ENCODE measurements at regions not wholly inside any gene's neighbourhood (a gene's known extent, or its start where the extent isn't known, plus 50 kb on each side); places are given as distances from the start of the nearest gene placed in this dataset.

GRCh38 chr4:58515226-58515625 is 1405.0 kb upstream of the IGFBP7 start:
- Histone ChIP-seq H3K79me2 (ENCODE audit: control insufficient read depth, low read length) (no peaks in the 10 kb centered on the region), H4K20me1 (ENCODE audit: control insufficient read depth, insufficient read depth, low read depth, low read length) (no peaks in the 10 kb centered on the region), H3K27me3 (ENCODE audit: control insufficient read depth, low read length) (no peaks in the 10 kb centered on the region), H3K4me3 (ENCODE audit: low read length) (no peak overlapping the region), H3K36me3 (ENCODE audit: control insufficient read depth, low read length) (no peaks in the 10 kb centered on the region), H3K4me2 (ENCODE audit: low read length) (no peak overlapping the region), H3K9me3 (ENCODE audit: control insufficient read depth, insufficient read depth, low read length) (no peaks in the 10 kb centered on the region), H3K27ac (ENCODE audit: low read depth, low read length) (no peak overlapping the region), H3K9me2 (replicated peaks; ENCODE audit: control insufficient read depth, low read length) (no peaks in the 10 kb centered on the region), H3F3A (ENCODE audit: control insufficient read depth, insufficient read depth) (no peaks in the 10 kb centered on the region), H3K4me1 (ENCODE audit: control insufficient read depth, low read length) (no peaks in the 10 kb centered on the region)
- TF ChIP-seq, protein P1, sequence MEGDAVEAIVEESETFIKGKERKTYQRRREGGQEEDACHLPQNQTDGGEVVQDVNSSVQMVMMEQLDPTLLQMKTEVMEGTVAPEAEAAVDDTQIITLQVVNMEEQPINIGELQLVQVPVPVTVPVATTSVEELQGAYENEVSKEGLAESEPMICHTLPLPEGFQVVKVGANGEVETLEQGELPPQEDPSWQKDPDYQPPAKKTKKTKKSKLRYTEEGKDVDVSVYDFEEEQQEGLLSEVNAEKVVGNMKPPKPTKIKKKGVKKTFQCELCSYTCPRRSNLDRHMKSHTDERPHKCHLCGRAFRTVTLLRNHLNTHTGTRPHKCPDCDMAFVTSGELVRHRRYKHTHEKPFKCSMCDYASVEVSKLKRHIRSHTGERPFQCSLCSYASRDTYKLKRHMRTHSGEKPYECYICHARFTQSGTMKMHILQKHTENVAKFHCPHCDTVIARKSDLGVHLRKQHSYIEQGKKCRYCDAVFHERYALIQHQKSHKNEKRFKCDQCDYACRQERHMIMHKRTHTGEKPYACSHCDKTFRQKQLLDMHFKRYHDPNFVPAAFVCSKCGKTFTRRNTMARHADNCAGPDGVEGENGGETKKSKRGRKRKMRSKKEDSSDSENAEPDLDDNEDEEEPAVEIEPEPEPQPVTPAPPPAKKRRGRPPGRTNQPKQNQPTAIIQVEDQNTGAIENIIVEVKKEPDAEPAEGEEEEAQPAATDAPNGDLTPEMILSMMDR (IDR thresholded peaks at IDR 0.05; ENCODE audit: low read depth, low read length, poor library complexity, severe bottlenecking): no peak
- TF ChIP-seq EZH2phosphoT487 (IDR thresholded peaks at IDR 0.05; ENCODE audit: borderline replicate concordance, low read length): no peak

DNA sequence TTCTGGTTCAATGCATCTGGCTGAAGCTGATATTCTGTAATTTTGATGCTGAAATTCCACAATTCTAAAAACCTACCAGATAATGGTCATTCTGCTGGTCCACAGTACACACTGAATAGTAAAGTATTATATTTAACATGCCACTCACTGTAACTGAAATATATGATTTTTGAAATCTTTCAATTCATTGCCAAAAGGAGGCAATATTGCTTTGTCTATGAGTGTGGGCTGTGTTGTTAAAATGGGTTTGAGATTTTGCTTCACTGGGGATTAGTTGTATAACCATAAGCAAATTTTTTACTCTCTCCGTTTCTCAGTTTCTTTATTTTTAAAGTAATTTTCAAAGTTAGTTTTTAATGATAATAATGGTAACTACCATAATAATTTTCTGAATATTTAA is 1404.1 kb upstream of the IGFBP7 start:
- Histone ChIP-seq H3K79me2 (ENCODE audit: control insufficient read depth, low read length) (no peaks in the 10 kb centered on the region), H3K9me3 (ENCODE audit: control insufficient read depth, insufficient read depth, low read length) (no peaks in the 10 kb centered on the region), H3K9me2 (replicated peaks; ENCODE audit: control insufficient read depth, low read length) (no peaks in the 10 kb centered on the region), H3K4me3 (ENCODE audit: low read length) (no peak overlapping the region), H3K4me2 (ENCODE audit: low read length) (no peak overlapping the region), H3K27ac (ENCODE audit: low read depth, low read length) (no peak overlapping the region), H3K27me3 (ENCODE audit: control insufficient read depth, low read length) (no peaks in the 10 kb centered on the region), H3K4me1 (ENCODE audit: control insufficient read depth, low read length) (no peaks in the 10 kb centered on the region), H4K20me1 (ENCODE audit: control insufficient read depth, insufficient read depth, low read depth, low read length) (no peaks in the 10 kb centered on the region), H3F3A (ENCODE audit: control insufficient read depth, insufficient read depth) (no peaks in the 10 kb centered on the region), H3K36me3 (ENCODE audit: control insufficient read depth, low read length) (no peaks in the 10 kb centered on the region)
- TF ChIP-seq, protein P1 (IDR thresholded peaks at IDR 0.05; ENCODE audit: low read depth, low read length, poor library complexity, severe bottlenecking): no peak
- no peak for TF ChIP-seq EZH2phosphoT487 (IDR thresholded peaks at IDR 0.05; ENCODE audit: borderline replicate concordance, low read length)

- Histone ChIP-seq H3K4me3 (ENCODE audit: low read length) (no peak overlapping the region), H3F3A (ENCODE audit: control insufficient read depth, insufficient read depth) (no peaks in the 10 kb centered on the region), H3K27ac (ENCODE audit: low read depth, low read length) (no peak overlapping the region), H3K4me2 (ENCODE audit: low read length) (no peak overlapping the region), H3K79me2 (ENCODE audit: control insufficient read depth, low read length) (no peaks in the 10 kb centered on the region), H3K9me3 (ENCODE audit: control insufficient read depth, insufficient read depth, low read length) (no peaks in the 10 kb centered on the region), H4K20me1 (ENCODE audit: control insufficient read depth, insufficient read depth, low read depth, low read length) (no peaks in the 10 kb centered on the region), H3K4me1 (ENCODE audit: control insufficient read depth, low read length) (no peaks in the 10 kb centered on the region), H3K36me3 (ENCODE audit: control insufficient read depth, low read length) (no peaks in the 10 kb centered on the region), H3K27me3 (ENCODE audit: control insufficient read depth, low read length) (no peaks in the 10 kb centered on the region), H3K9me2 (replicated peaks; ENCODE audit: control insufficient read depth, low read length) (no peaks in the 10 kb centered on the region)
- TF ChIP-seq, protein P1 (IDR thresholded peaks at IDR 0.05; ENCODE audit: low read depth, low read length, poor library complexity, severe bottlenecking): no peak
- no peak for TF ChIP-seq EZH2phosphoT487 (IDR thresholded peaks at IDR 0.05; ENCODE audit: borderline replicate concordance, low read length)
Measured at GRCh38 chr4:58510652-58511051, 1400.5 kb upstream of the IGFBP7 start.

DNA sequence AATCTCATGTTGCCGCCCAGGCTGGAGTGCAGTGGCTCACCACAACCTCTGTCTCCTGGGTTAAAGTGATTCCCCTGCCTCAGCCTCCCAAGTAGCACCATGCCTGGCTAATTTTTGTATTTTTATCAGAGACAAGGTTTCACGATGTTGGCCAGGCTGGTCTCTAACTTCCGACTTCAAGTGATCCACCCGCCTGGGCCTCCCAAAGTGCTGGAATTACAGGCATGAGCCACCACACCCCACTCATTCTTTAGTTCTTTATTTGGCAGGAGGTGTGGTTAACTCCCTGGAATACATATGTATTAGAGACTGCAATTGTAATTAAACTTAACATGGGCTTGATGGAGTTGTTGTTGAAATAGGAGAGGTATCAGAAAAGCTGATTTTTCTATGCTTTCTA is 1396.9 kb upstream of the IGFBP7 start:
- no peaks in the 10 kb centered on the region for H3K36me3 ChIP-seq (ENCODE audit: control insufficient read depth, low read length)
- H3K4me1 ChIP-seq (ENCODE audit: control insufficient read depth, low read length): no peaks in the 10 kb centered on the region
- no peaks in the 10 kb centered on the region for H4K20me1 ChIP-seq (ENCODE audit: control insufficient read depth, insufficient read depth, low read depth, low read length)
- H3K9me3 ChIP-seq (ENCODE audit: control insufficient read depth, insufficient read depth, low read length): no peaks in the 10 kb centered on the region
- no peak overlapping the region for H3K4me2 ChIP-seq (ENCODE audit: low read length)
- no peaks in the 10 kb centered on the region for H3F3A ChIP-seq (ENCODE audit: control insufficient read depth, insufficient read depth)
- H3K4me3 ChIP-seq (ENCODE audit: low read length): no peak overlapping the region
- H3K27me3 ChIP-seq (ENCODE audit: control insufficient read depth, low read length): no peaks in the 10 kb centered on the region
- H3K9me2 ChIP-seq (replicated peaks; ENCODE audit: control insufficient read depth, low read length): no peaks in the 10 kb centered on the region
- no peak overlapping the region for H3K27ac ChIP-seq (ENCODE audit: low read depth, low read length)
- H3K79me2 ChIP-seq (ENCODE audit: control insufficient read depth, low read length): no peaks in the 10 kb centered on the region
- TF ChIP-seq, protein P1 (IDR thresholded peaks at IDR 0.05; ENCODE audit: low read depth, low read length, poor library complexity, severe bottlenecking): no peak
- no peak for TF ChIP-seq EZH2phosphoT487 (IDR thresholded peaks at IDR 0.05; ENCODE audit: borderline replicate concordance, low read length)

Measured in DOHH2 (cell line).